ENCODE measurements at regions not wholly inside any gene's neighbourhood (a gene's known extent, or its start where the extent isn't known, plus 50 kb on each side); places are given as distances from the start of the nearest gene placed in this dataset.

DNA sequence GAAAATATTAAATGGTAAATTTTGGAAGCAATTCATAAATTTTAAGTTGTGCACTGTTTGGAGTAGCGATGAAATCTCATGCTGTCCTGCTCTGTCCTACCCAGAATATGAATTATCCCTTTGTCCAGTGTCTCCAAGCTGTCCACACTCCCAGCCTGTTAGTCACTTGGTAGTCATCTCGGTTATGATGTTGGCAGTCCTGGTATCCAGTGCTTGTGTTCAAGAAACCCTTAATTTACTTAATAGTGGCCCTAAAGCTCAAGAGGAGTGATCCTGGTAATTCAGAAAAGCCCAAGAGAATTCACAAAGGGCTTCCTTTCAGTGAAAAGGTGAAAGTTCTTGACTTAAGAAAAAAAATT is 71.8 kb upstream of the STAM2 start:
- TF ChIP-seq, protein P1, sequence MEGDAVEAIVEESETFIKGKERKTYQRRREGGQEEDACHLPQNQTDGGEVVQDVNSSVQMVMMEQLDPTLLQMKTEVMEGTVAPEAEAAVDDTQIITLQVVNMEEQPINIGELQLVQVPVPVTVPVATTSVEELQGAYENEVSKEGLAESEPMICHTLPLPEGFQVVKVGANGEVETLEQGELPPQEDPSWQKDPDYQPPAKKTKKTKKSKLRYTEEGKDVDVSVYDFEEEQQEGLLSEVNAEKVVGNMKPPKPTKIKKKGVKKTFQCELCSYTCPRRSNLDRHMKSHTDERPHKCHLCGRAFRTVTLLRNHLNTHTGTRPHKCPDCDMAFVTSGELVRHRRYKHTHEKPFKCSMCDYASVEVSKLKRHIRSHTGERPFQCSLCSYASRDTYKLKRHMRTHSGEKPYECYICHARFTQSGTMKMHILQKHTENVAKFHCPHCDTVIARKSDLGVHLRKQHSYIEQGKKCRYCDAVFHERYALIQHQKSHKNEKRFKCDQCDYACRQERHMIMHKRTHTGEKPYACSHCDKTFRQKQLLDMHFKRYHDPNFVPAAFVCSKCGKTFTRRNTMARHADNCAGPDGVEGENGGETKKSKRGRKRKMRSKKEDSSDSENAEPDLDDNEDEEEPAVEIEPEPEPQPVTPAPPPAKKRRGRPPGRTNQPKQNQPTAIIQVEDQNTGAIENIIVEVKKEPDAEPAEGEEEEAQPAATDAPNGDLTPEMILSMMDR (conservative IDR thresholded peaks at IDR 0.05; ENCODE audit: low read depth, low read length), result no peak
- TF ChIP-seq EZH2 (IDR thresholded peaks at IDR 0.05; ENCODE audit: low read length, unreplicated experiment), result no peak
- TF ChIP-seq EZH2phosphoT487 (IDR thresholded peaks at IDR 0.05; ENCODE audit: borderline replicate concordance, low read length), result no peak

All from PC-3 (cell line).